WERI-Rb-1 (cell line): ENCODE measurements at regions not wholly inside any gene's neighbourhood (a gene's known extent, or its start where the extent isn't known, plus 50 kb on each side); places are given as distances from the start of the nearest gene placed in this dataset.

Source experiments
- DNase-seq: peaks from one replicate; pipeline ENCODE4 v3.0.0-alpha.2; 2020
- H3K27ac ChIP-seq: fragments of 250-450 bp; sonication (Bioruptor Pico); 2 replicates; pipeline ENCODE4 v1.5.1; 2020; ENCODE audit warnings: mild to moderate bottlenecking, moderate library complexity
- H3K27me3 ChIP-seq: fragments of 250-450 bp; sonication (Bioruptor Pico); 2 replicates; pipeline ENCODE4 v1.5.1; 2021; ENCODE audit warnings: mild to moderate bottlenecking, low read depth, moderate library complexity; ENCODE audit not compliant: insufficient read depth, severe bottlenecking
- H3K36me3 ChIP-seq: fragments of 250-450 bp; sonication (Bioruptor Pico); 2 replicates; pipeline ENCODE4 v1.5.1; 2020; ENCODE audit warnings: mild to moderate bottlenecking, moderate library complexity
- H3K4me3 ChIP-seq: 2 replicates; pipeline ENCODE4 v1.5.1; 2011; ENCODE audit warnings: low read depth, mild to moderate bottlenecking, control low read depth, low read length
- H3K9me3 ChIP-seq: fragments of 250-450 bp; sonication (Bioruptor Pico); 2 replicates; pipeline ENCODE4 v1.5.1; 2021; ENCODE audit warnings: mild to moderate bottlenecking, moderate library complexity; ENCODE audit not compliant: severe bottlenecking
- CTCF ChIP-seq: IDR thresholded peaks from 2 replicates; pipeline ENCODE4 v1.5.1; 2011; ENCODE audit warnings: low read depth, mild to moderate bottlenecking, control low read depth, inconsistent platforms, low read length

- Histone ChIP-seq H3K27me3 (peaks cover 6% of the 10 kb centered on the region), H3K4me3 (no peak overlapping the region), H3K27ac (no peak overlapping the region), H3K9me3 (no peaks in the 10 kb centered on the region), H3K36me3 (no peaks in the 10 kb centered on the region)
- TF ChIP-seq CTCF = no peak
- peak; percentile 28 for DNase-seq
These were observed 496.0 kb upstream of the THBS1 start for GRCh38 chr15:39084674-39085530.

GRCh38 chr15:39086641-39087040, 494.2 kb upstream of the THBS1 start:
- Histone ChIP-seq H3K27ac (no peak overlapping the region), H3K27me3 (peaks cover 6% of the 10 kb centered on the region), H3K9me3 (no peaks in the 10 kb centered on the region), H3K36me3 (no peaks in the 10 kb centered on the region), H3K4me3 (no peak overlapping the region)
- no peak for TF ChIP-seq CTCF
- no peak for DNase-seq

GRCh38 chr15:39088156-39088555, 492.7 kb upstream of the THBS1 start:
- no peak for TF ChIP-seq CTCF
- no peak overlapping the region for H3K4me3 ChIP-seq
- H3K27me3 ChIP-seq = peaks cover 6% of the 10 kb centered on the region
- no peaks in the 10 kb centered on the region for H3K36me3 ChIP-seq
- no peaks in the 10 kb centered on the region for H3K9me3 ChIP-seq
- no peak for DNase-seq
- H3K27ac ChIP-seq = no peak overlapping the region

- no peak for DNase-seq
- Histone ChIP-seq H3K27ac (no peak overlapping the region), H3K4me3 (no peak overlapping the region), H3K36me3 (no peaks in the 10 kb centered on the region), H3K9me3 (no peaks in the 10 kb centered on the region), H3K27me3 (peaks cover 6% of the 10 kb centered on the region)
- no peak for TF ChIP-seq CTCF
These were observed 488.5 kb upstream of the THBS1 start for GRCh38 chr15:39092354-39092753.

GRCh38 chr15:39092761-39093160, 488.1 kb upstream of the THBS1 start:
- no peak for TF ChIP-seq CTCF

GRCh38 chr15:39094116-39094515, 486.8 kb upstream of the THBS1 start:
- no peak for TF ChIP-seq CTCF
- DNase-seq = no peak
- peaks cover 10% of the 10 kb centered on the region for H3K27me3 ChIP-seq
- H3K4me3 ChIP-seq = no peak overlapping the region
- no peaks in the 10 kb centered on the region for H3K9me3 ChIP-seq
- H3K36me3 ChIP-seq = no peaks in the 10 kb centered on the region
- H3K27ac ChIP-seq = no peak overlapping the region

More at GRCh38 chr15:39092761-39093160, 488.1 kb upstream of the THBS1 start:
- H3K9me3 ChIP-seq = no peaks in the 10 kb centered on the region
- H3K27me3 ChIP-seq = peaks cover 9% of the 10 kb centered on the region
- no peak overlapping the region for H3K27ac ChIP-seq
- H3K36me3 ChIP-seq = no peaks in the 10 kb centered on the region
- H3K4me3 ChIP-seq = no peak overlapping the region
- no peak for DNase-seq
